CD8-positive, alpha-beta memory T cell (primary cell): ENCODE measurements at regions not wholly inside any gene's neighbourhood (a gene's known extent, or its start where the extent isn't known, plus 50 kb on each side); places are given as distances from the start of the nearest gene placed in this dataset.
"Not testable (repeated sequence)": the region's sequence is repeated elsewhere in the genome, so short reads cannot be mapped to it uniquely, and the experiment has no call there.

Experiments
- CTCF ChIA-PET: fragments of 350-600 bp; sonication (Branson Sonifier 250); formaldehyde crosslinking; loops from one replicate; lab custom pipeline; 2021; ENCODE audit warnings: antibody characterized with exemption; lab: Charles Lee
- POLR2A ChIA-PET: fragments of 350-600 bp; sonication (Branson Sonifier 250); formaldehyde crosslinking; loops from one replicate; lab custom pipeline; 2021; ENCODE audit warnings: antibody characterized with exemption; lab: Charles Lee
- DNase-seq, 5 donors: peaks; one replicate each; pipeline versions ENCODE4 v3.0.0 to v3.0.0-alpha.2; 2020 to 2022; ENCODE audit warnings: mixed read lengths in 1 of 5
- H3K27ac ChIP-seq: one replicate; pipeline ENCODE4 v1.7.0; 2013; ENCODE audit warnings: low read depth, mild to moderate bottlenecking, low read length, moderate library complexity
- H3K27me3 ChIP-seq: 2 replicates; pipeline ENCODE4 v1.7.0; 2013; ENCODE audit warnings: low read length, mild to moderate bottlenecking; ENCODE audit not compliant: insufficient read depth, poor library complexity, severe bottlenecking
- H3K36me3 ChIP-seq: 2 replicates; pipeline ENCODE4 v1.7.0; 2013; ENCODE audit warnings: mild to moderate bottlenecking, low read length, moderate library complexity; ENCODE audit not compliant: insufficient read depth
- H3K4me1 ChIP-seq: 2 replicates; pipeline ENCODE4 v1.7.0; 2013; ENCODE audit warnings: mild to moderate bottlenecking, low read length, moderate library complexity; ENCODE audit not compliant: insufficient read depth
- H3K4me3 ChIP-seq: 2 replicates; pipeline ENCODE4 v1.7.0; 2013; ENCODE audit warnings: mild to moderate bottlenecking, low read length
- H3K9me3 ChIP-seq: 2 replicates; pipeline ENCODE4 v1.7.0; 2013; ENCODE audit warnings: mild to moderate bottlenecking, low read length
- H3K27ac Mint-ChIP-seq, 8 donors: one replicate each; pipeline ENCODE4 v1.8.0; 2020 to 2021; ENCODE audit warnings: mixed read lengths in 8 of 8, mild to moderate bottlenecking in 6 of 8, inconsistent platforms in 3 of 8, moderate library complexity in 3 of 8
- H3K27me3 Mint-ChIP-seq, 2 donors: one replicate each; pipeline ENCODE4 v1.8.0; 2020 to 2021; ENCODE audit warnings: mixed read lengths in 2 of 2, mild to moderate bottlenecking in 1 of 2, moderate library complexity in 1 of 2
- H3K36me3 Mint-ChIP-seq, 3 donors: one replicate each; pipeline ENCODE4 v1.8.0; 2020 to 2021; ENCODE audit warnings: mixed read lengths in 3 of 3, inconsistent platforms in 1 of 3, mild to moderate bottlenecking in 1 of 3
- H3K4me1 Mint-ChIP-seq, 3 donors: one replicate each; pipeline ENCODE4 v1.8.0; 2020 to 2021; ENCODE audit warnings: mixed read lengths in 3 of 3, inconsistent platforms in 1 of 3, mild to moderate bottlenecking in 1 of 3
- H3K4me3 Mint-ChIP-seq, 7 donors: one replicate each; pipeline ENCODE4 v1.8.0; 2020 to 2021; ENCODE audit warnings: mixed read lengths in 7 of 7, mild to moderate bottlenecking in 6 of 7, moderate library complexity in 4 of 7, inconsistent platforms in 2 of 7
- H3K9me3 Mint-ChIP-seq, 5 donors: one replicate each; pipeline ENCODE4 v1.8.0; 2020 to 2022; ENCODE audit warnings: mixed read lengths in 5 of 5, mild to moderate bottlenecking in 3 of 5, moderate library complexity in 2 of 5, inconsistent platforms in 1 of 5

GRCh38 chr14:105883066-105884005, 357.0 kb downstream of the TMEM121 start:
- peak in 1 of 5 donors; percentile 38 for DNase-seq
- ChIA-PET CTCF (no interaction called here), POLR2A (no interaction called here)
- Mint-ChIP-seq H3K4me1 (peaks cover 0 to 7% (median 3%) of the 10 kb centered on the region in 3 donors), H3K4me3 (no peak overlapping the region), H3K36me3 (no peaks in the 10 kb centered on the region), H3K9me3 (no peaks in the 10 kb centered on the region), H3K27ac (no peak overlapping the region), H3K27me3 (peaks cover 0 to 3% of the 10 kb centered on the region in 2 donors)
- Histone ChIP-seq H3K36me3 (no peaks in the 10 kb centered on the region), H3K9me3 (no peaks in the 10 kb centered on the region), H3K4me1 (no peaks in the 10 kb centered on the region), H3K4me3 (no peak overlapping the region), H3K27me3 (no peaks in the 10 kb centered on the region), H3K27ac (no peak overlapping the region)

- CTCF ChIA-PET, H3K4me3 Mint-ChIP-seq, H3K27ac Mint-ChIP-seq, H3K4me3 ChIP-seq, H3K27ac ChIP-seq, DNase-seq, H3K9me3 ChIP-seq, H3K4me1 ChIP-seq, H3K36me3 Mint-ChIP-seq, POLR2A ChIA-PET, H3K9me3 Mint-ChIP-seq, H3K27me3 Mint-ChIP-seq, H3K36me3 ChIP-seq, H3K27me3 ChIP-seq: not testable (repeated sequence)
- peaks cover 0 to 10% (median 3%) of the 10 kb centered on the region in 3 donors for H3K4me1 Mint-ChIP-seq
Measured at GRCh38 chr14:105884192-105884807, 357.9 kb downstream of the TMEM121 start.

- Histone ChIP-seq H3K27me3 (no peaks in the 10 kb centered on the region), H3K4me1 (no peaks in the 10 kb centered on the region)
- H3K27me3 Mint-ChIP-seq: peaks cover 0 to 3% of the 10 kb centered on the region in 2 donors
Measured at GRCh38 chr14:105884808-105885281, 358.5 kb downstream of the TMEM121 start.

GRCh38 chr14:105885561-105886320, 359.4 kb downstream of the TMEM121 start:
- DNase-seq: peak in 2 of 5 donors; percentile 0 to 39
- Mint-ChIP-seq H3K36me3 (no peaks in the 10 kb centered on the region), H3K9me3 (no peaks in the 10 kb centered on the region), H3K4me1 (peaks cover 0 to 15% (median 0%) of the 10 kb centered on the region in 3 donors), H3K4me3 (no peak overlapping the region), H3K27ac (no peak overlapping the region), H3K27me3 (peaks cover 0 to 5% of the 10 kb centered on the region in 2 donors)
- Histone ChIP-seq H3K4me1 (no peaks in the 10 kb centered on the region), H3K9me3 (no peaks in the 10 kb centered on the region), H3K27me3 (no peaks in the 10 kb centered on the region), H3K27ac (no peak overlapping the region), H3K4me3 (no peak overlapping the region), H3K36me3 (no peaks in the 10 kb centered on the region)
- ChIA-PET CTCF (no interaction called here), POLR2A (no interaction called here)

More at GRCh38 chr14:105884808-105885281, 358.5 kb downstream of the TMEM121 start:
- H3K4me3 ChIP-seq: no peak overlapping the region
- no peaks in the 10 kb centered on the region for H3K36me3 ChIP-seq
- no peaks in the 10 kb centered on the region for H3K36me3 Mint-ChIP-seq
- no peak overlapping the region for H3K27ac ChIP-seq
- no peak overlapping the region for H3K27ac Mint-ChIP-seq
- ChIA-PET CTCF (no interaction called here), POLR2A (no interaction called here)
- DNase-seq: no peak
- H3K4me1 Mint-ChIP-seq: peaks cover 0 to 12% (median 0%) of the 10 kb centered on the region in 3 donors
- H3K4me3 Mint-ChIP-seq: no peak overlapping the region
- no peaks in the 10 kb centered on the region for H3K9me3 Mint-ChIP-seq
- no peaks in the 10 kb centered on the region for H3K9me3 ChIP-seq

- H3K9me3 Mint-ChIP-seq, H3K27me3 Mint-ChIP-seq, POLR2A ChIA-PET, H3K9me3 ChIP-seq, H3K4me3 Mint-ChIP-seq, CTCF ChIA-PET, H3K27ac ChIP-seq, H3K27me3 ChIP-seq, H3K4me3 ChIP-seq, H3K36me3 Mint-ChIP-seq, H3K4me1 ChIP-seq, H3K36me3 ChIP-seq, H3K27ac Mint-ChIP-seq: not testable (repeated sequence)
- DNase-seq: peak in 2 of 5 donors; percentile 0 to 23
- H3K4me1 Mint-ChIP-seq: peaks cover 0 to 15% (median 0%) of the 10 kb centered on the region in 3 donors
Measured at GRCh38 chr14:105886791-105887191, 360.4 kb downstream of the TMEM121 start.

GRCh38 chr14:105887692-105888091, 361.3 kb downstream of the TMEM121 start:
- ChIA-PET CTCF (no interaction called here), POLR2A (no interaction called here)
- Mint-ChIP-seq H3K9me3 (no peaks in the 10 kb centered on the region), H3K36me3 (no peaks in the 10 kb centered on the region), H3K27ac (no peak overlapping the region), H3K4me3 (no peak overlapping the region), H3K27me3 (peaks cover 0 to 8% of the 10 kb centered on the region in 2 donors), H3K4me1 (peaks cover 0 to 15% (median 0%) of the 10 kb centered on the region in 3 donors)
- no peaks in the 10 kb centered on the region for H3K9me3 ChIP-seq
- no peak for DNase-seq
- no peaks in the 10 kb centered on the region for H3K4me1 ChIP-seq
- H3K27ac ChIP-seq: no peak overlapping the region
- no peaks in the 10 kb centered on the region for H3K27me3 ChIP-seq
- no peaks in the 10 kb centered on the region for H3K36me3 ChIP-seq
- no peak overlapping the region for H3K4me3 ChIP-seq

GRCh38 chr14:105888151-105888550, 361.8 kb downstream of the TMEM121 start:
- Histone ChIP-seq H3K36me3 (no peaks in the 10 kb centered on the region), H3K27ac (no peak overlapping the region), H3K4me1 (no peaks in the 10 kb centered on the region), H3K27me3 (no peaks in the 10 kb centered on the region), H3K4me3 (no peak overlapping the region), H3K9me3 (no peaks in the 10 kb centered on the region)
- no peaks in the 10 kb centered on the region for H3K9me3 Mint-ChIP-seq
- no peak overlapping the region for H3K27ac Mint-ChIP-seq
- peak in 1 of 5 donors; percentile 31 for DNase-seq
- H3K4me3 Mint-ChIP-seq: peak overlapping the region in 1 of 7 donors; percentile 75
- POLR2A ChIA-PET: no interaction called here
- no peaks in the 10 kb centered on the region for H3K36me3 Mint-ChIP-seq
- H3K4me1 Mint-ChIP-seq: peaks cover 0 to 15% (median 0%) of the 10 kb centered on the region in 3 donors
- H3K27me3 Mint-ChIP-seq: peaks cover 0 to 9% of the 10 kb centered on the region in 2 donors
- CTCF ChIA-PET: no interaction called here
